ENCODE measurements at regions not wholly inside any gene's neighbourhood (a gene's known extent, or its start where the extent isn't known, plus 50 kb on each side); places are given as distances from the start of the nearest gene placed in this dataset.

DNA sequence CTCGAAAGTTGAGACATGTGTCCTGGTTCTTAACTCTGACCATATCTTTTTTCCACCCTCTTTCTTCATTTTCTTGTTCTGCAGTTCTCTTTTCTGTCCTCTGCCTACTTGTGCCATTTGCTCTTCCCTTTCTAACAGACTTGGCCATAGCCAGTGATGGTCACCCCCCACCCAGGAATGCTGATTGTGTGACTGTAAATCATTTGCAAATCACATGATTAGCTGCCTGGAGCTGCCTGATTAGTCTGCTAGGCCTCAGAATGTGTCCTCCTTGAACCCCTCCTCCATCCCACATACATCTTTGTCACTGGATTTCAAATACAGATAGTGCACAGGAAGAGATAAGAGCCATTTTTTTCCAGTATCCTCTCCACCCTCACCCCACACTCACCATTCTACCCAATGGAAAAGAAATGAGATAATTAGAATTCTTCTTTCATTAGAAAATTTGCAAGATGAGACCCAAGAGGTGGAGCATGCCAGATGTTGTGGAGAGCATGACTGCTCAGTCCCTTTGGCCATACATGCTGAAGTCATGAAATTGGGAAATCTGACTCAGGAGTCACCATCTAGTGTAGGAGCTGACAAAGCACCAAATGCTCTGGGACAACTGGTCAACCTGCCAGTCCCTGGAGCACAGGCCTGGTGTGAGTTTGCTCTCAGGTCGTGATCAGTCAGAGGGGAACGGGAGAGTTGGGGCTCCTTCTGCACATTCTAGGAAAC lies 538.2 kb downstream of the CCDC171 start:
- TF ChIP-seq CTCF (IDR thresholded peaks at IDR 0.05; ENCODE audit: borderline replicate concordance, extremely low read depth, low read length, poor library complexity, severe bottlenecking) = no peak
- no peak for TF ChIP-seq EZH2 (IDR thresholded peaks at IDR 0.05; ENCODE audit: borderline replicate concordance, low read depth, low read length, severe bottlenecking)

Data from DND-41 (cell line).